ENCODE measurements at regions not wholly inside any gene's neighbourhood (a gene's known extent, or its start where the extent isn't known, plus 50 kb on each side); places are given as distances from the start of the nearest gene placed in this dataset.

DNA sequence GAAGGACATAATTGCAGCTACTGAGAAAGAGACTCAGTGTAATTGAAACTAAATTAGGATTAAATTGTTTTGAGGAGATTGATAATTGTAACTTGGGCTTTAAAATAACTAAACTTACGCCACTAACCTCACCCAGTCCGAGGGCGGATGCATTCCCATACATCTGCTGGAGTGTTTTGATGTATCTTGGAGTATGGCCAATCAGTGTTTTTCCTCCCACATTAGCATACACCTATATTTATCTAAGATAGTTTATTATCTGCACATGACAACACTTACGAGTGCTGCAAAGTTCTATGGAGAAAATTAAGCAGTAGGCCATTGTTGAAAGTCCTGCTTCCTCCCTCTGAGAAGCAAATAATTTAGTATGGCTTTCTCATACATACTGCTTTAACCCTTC is 184.7 kb upstream of the PLEKHG7 start:
- TF ChIP-seq, protein P1, sequence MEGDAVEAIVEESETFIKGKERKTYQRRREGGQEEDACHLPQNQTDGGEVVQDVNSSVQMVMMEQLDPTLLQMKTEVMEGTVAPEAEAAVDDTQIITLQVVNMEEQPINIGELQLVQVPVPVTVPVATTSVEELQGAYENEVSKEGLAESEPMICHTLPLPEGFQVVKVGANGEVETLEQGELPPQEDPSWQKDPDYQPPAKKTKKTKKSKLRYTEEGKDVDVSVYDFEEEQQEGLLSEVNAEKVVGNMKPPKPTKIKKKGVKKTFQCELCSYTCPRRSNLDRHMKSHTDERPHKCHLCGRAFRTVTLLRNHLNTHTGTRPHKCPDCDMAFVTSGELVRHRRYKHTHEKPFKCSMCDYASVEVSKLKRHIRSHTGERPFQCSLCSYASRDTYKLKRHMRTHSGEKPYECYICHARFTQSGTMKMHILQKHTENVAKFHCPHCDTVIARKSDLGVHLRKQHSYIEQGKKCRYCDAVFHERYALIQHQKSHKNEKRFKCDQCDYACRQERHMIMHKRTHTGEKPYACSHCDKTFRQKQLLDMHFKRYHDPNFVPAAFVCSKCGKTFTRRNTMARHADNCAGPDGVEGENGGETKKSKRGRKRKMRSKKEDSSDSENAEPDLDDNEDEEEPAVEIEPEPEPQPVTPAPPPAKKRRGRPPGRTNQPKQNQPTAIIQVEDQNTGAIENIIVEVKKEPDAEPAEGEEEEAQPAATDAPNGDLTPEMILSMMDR (conservative IDR thresholded peaks at IDR 0.05): no peak
- TF ChIP-seq EZH2 (IDR thresholded peaks at IDR 0.05; ENCODE audit: low read depth): no peak
